ENCODE measurements at regions not wholly inside any gene's neighbourhood (a gene's known extent, or its start where the extent isn't known, plus 50 kb on each side); places are given as distances from the start of the nearest gene placed in this dataset.

GRCh38 chr9:70474413-70474812 lies 60.0 kb upstream of the KLF9 start:
- intact Hi-C loops (cut with DNase I) = no loop called here
- Histone ChIP-seq H3K27me3 (replicated peaks; ENCODE audit: insufficient read depth) (no peaks in the 10 kb centered on the region), H3K4me3 (no peak overlapping the region), H3K27ac (peak overlapping the region; percentile 92 to 96), H3K9me3 (no peaks in the 10 kb centered on the region), H3K4me1 (replicated peaks) (peaks cover 35% of the 10 kb centered on the region), H3K36me3 (no peaks in the 10 kb centered on the region)
- DNase-seq (ENCODE audit: low spot score) = peak; percentile 59
- no peak for TF ChIP-seq POLR2A (IDR thresholded peaks at IDR 0.05)
- TF ChIP-seq CTCF (IDR thresholded peaks at IDR 0.05) = no peak
- peak; percentile 73 for TF ChIP-seq POLR2AphosphoS5 (IDR thresholded peaks at IDR 0.05)
- WGBS = 49% methylated on average over 2 of the region's 2 CpGs

- TF ChIP-seq POLR2A (IDR thresholded peaks at IDR 0.05) = no peak
- TF ChIP-seq POLR2AphosphoS5 (IDR thresholded peaks at IDR 0.05) = no peak
- TF ChIP-seq CTCF (IDR thresholded peaks at IDR 0.05) = no peak
- 88% methylated on average over 14 of the region's 14 CpGs for WGBS
- Histone ChIP-seq H3K9me3 (no peaks in the 10 kb centered on the region), H3K4me1 (replicated peaks) (peaks cover 18% of the 10 kb centered on the region), H3K27me3 (replicated peaks; ENCODE audit: insufficient read depth) (no peaks in the 10 kb centered on the region), H3K4me3 (no peak overlapping the region), H3K27ac (peak overlapping the region in 1 of 2 donors; percentile 92), H3K36me3 (no peaks in the 10 kb centered on the region)
- intact Hi-C loops (cut with DNase I) = no loop called here
- no peak for DNase-seq (ENCODE audit: low spot score)
These were observed 58.1 kb upstream of the KLF9 start for GRCh38 chr9:70472268-70473249.

DNA sequence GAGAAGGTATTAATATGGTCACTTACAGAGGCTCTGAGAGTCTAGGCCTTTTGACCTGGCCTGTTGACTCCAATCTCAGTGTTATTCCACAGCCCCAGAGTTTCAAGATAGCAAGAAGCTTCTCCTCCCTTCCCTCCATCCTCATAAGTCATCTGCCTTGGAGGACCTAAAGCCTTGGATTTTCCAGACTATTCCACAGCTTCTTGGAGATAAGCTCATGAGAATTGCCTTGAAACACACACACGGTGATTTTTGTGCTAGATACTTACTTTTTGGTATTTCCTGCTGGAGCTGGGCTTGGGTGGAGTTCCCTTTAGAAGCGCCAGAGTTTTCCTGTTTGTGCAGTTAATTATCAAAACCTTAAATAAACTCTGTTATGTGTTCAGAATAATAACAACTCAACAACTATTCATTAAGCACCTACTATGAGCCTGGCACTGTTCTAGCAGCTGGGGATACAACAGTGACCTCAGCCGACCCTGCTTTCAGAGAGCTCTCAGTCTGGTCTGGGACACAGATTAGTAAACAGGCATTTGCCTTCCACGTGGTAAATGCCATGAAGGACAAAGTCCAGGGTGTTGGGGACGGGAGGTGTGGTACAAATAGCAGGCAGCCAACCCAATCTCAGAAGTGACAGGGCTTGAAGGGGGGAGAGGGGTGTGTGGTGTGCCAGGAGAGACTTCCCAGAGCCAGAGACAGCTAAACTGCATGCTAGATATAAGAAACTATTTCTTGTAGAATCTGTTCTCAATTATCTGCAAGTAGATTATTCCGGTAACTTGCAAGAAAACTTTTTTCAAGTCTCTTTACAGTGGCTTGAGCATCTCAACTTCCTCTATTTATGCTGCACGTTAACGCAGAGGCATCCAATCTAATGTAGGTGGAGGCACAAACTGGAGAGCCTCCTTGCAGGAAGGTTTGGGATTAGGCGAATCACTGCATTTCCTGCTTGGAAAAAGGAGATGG lies 55.9 kb upstream of the KLF9 start:
- WGBS = 59% methylated on average over 9 of the region's 9 CpGs
- DNase-seq (ENCODE audit: low spot score) = no peak

DNA sequence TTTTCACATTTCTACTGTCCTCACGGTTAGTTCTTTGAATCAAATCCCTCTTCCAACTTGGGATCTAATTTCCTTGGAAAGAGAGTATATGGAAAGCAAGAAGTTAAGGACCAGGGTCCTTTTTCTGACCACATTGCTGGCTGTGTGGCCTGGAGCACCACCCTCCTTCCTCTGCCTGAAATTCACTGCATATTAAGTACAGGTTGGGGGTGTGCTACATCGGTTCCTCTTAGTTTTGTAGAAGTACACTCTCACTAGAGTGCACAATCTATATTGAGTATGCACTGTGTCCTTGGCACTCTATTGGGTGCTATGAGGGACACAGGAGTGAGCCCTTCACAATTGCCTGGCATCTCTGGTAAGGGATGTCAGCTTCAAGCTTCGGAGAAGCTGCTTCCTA lies 53.8 kb upstream of the KLF9 start:
- 90% methylated on average over 3 of the region's 3 CpGs for WGBS
- H3K9me3 ChIP-seq = no peaks in the 10 kb centered on the region
- H3K36me3 ChIP-seq = no peaks in the 10 kb centered on the region
- H3K4me1 ChIP-seq (replicated peaks) = no peaks in the 10 kb centered on the region
- intact Hi-C loops (cut with DNase I) = loop anchor here (5.0 kb wide), 1 partner anchor 36 kb away; no protein-coding TSS in a partner anchor
- no peak overlapping the region for H3K27ac ChIP-seq
- no peak overlapping the region for H3K4me3 ChIP-seq
- no peaks in the 10 kb centered on the region for H3K27me3 ChIP-seq (replicated peaks; ENCODE audit: insufficient read depth)
- TF ChIP-seq CTCF (IDR thresholded peaks at IDR 0.05) = no peak
- TF ChIP-seq POLR2A (IDR thresholded peaks at IDR 0.05) = no peak
- no peak for TF ChIP-seq POLR2AphosphoS5 (IDR thresholded peaks at IDR 0.05)
- DNase-seq (ENCODE audit: low spot score) = no peak

More for the DNA sequence above, 55.9 kb upstream of the KLF9 start:
- Histone ChIP-seq H3K9me3 (no peaks in the 10 kb centered on the region), H3K36me3 (no peaks in the 10 kb centered on the region), H3K4me3 (no peak overlapping the region), H3K4me1 (replicated peaks) (peaks cover 5% of the 10 kb centered on the region), H3K27me3 (replicated peaks; ENCODE audit: insufficient read depth) (no peaks in the 10 kb centered on the region), H3K27ac (peak overlapping the region; percentile 22 to 30)
- no peak for TF ChIP-seq POLR2A (IDR thresholded peaks at IDR 0.05)
- no peak for TF ChIP-seq CTCF (IDR thresholded peaks at IDR 0.05)
- TF ChIP-seq POLR2AphosphoS5 (IDR thresholded peaks at IDR 0.05) = no peak
- intact Hi-C loops (cut with DNase I) = no loop called here
